ENCODE measurements at regions not wholly inside any gene's neighbourhood (a gene's known extent, or its start where the extent isn't known, plus 50 kb on each side); places are given as distances from the start of the nearest gene placed in this dataset.

GRCh38 chr6:85062884-85063283 is 298.5 kb upstream of the TBX18 start:
- no peak overlapping the region for H2BK5ac ChIP-seq (ENCODE audit: low read depth, low read length, poor library complexity, severe bottlenecking)
- H3K79me1 ChIP-seq (ENCODE audit: low read depth in 1 of 2, low read length in 2 of 2): no peaks in the 10 kb centered on the region
- no peak overlapping the region for H3K18ac ChIP-seq (ENCODE audit: low read depth, low read length)
- DNase-seq (no peak), ATAC-seq (ENCODE audit: low read depth) (no peak)
- H4K20me1 ChIP-seq (ENCODE audit: insufficient read depth, low read length): no peaks in the 10 kb centered on the region
- H3K27me3 ChIP-seq (ENCODE audit: control insufficient read depth, insufficient read depth, low read length): no peaks in the 10 kb centered on the region
- H3K4ac ChIP-seq (ENCODE audit: low read depth, low read length): no peak overlapping the region
- no peak overlapping the region for H3K23ac ChIP-seq (ENCODE audit: low read depth, low read length)
- no peak overlapping the region for H4K91ac ChIP-seq (ENCODE audit: insufficient read depth, low read depth, low read length)
- H3K56ac ChIP-seq (ENCODE audit: extremely low read depth, insufficient read depth, low read length): no peak overlapping the region
- no peak overlapping the region for H3K14ac ChIP-seq (replicated peaks; ENCODE audit: low read depth, low read length)
- intact Hi-C loops (cut with micrococcal nuclease) (loop anchor here (10.0 kb wide), 1 partner anchor 218 kb away; no protein-coding TSS in a partner anchor), in situ Hi-C loops (cut with MboI; ENCODE audit: low sequenced_read_pairs) (no loop called here), dilution Hi-C loops (cut with HindIII; ENCODE audit: low sequenced_read_pairs, unreplicated experiment) (no loop called here)
- H3K4me2 ChIP-seq (ENCODE audit: low read depth, low read length): no peak overlapping the region
- no peaks in the 10 kb centered on the region for H3K9me1 ChIP-seq (ENCODE audit: insufficient read depth, low read length)
- no peaks in the 10 kb centered on the region for H3K4me1 ChIP-seq (ENCODE audit: control insufficient read depth, insufficient read depth, low read length)
- CTCF ChIA-PET: interaction anchor here (0.9 kb wide), 1 partner anchor 15 kb away, joined by 3 read pairs; no protein-coding TSS in a partner anchor
- H2BK15ac ChIP-seq (ENCODE audit: low read depth, low read length): no peak overlapping the region
- no peak overlapping the region for H3K4me3 ChIP-seq (ENCODE audit: insufficient read depth, low read depth, low read length)
- BruUV-seq (replicated peaks): no TSS peak
- H2BK120ac ChIP-seq (ENCODE audit: low read depth, low read length): no peak overlapping the region
- TF ChIP-seq RFX5 (IDR thresholded peaks at IDR 0.05; ENCODE audit: low read depth, low read length) (no peak), CEBPB (IDR thresholded peaks at IDR 0.05; ENCODE audit: low read depth, low read length) (no peak), SMC3 (IDR thresholded peaks at IDR 0.05; ENCODE audit: low read depth, low read length) (no peak), MAFK (IDR thresholded peaks at IDR 0.05; ENCODE audit: low read depth, low read length) (no peak), MXI1 (IDR thresholded peaks at IDR 0.05; ENCODE audit: borderline replicate concordance, low read depth, low read length) (no peak), BHLHE40 (IDR thresholded peaks at IDR 0.05; ENCODE audit: low read depth, low read length) (no peak), CHD1 (IDR thresholded peaks at IDR 0.05; ENCODE audit: low read depth, low read length) (no peak), MAZ (IDR thresholded peaks at IDR 0.05; ENCODE audit: borderline replicate concordance, low read depth, low read length) (no peak), POLR2A (IDR thresholded peaks at IDR 0.05; ENCODE audit: low read depth, low read length) (no peak), NFE2L2 (IDR thresholded peaks at IDR 0.05; ENCODE audit: low read depth, low read length) (no peak), RCOR1 (IDR thresholded peaks at IDR 0.05; ENCODE audit: insufficient replicate concordance, low read length) (no peak), USF2 (IDR thresholded peaks at IDR 0.05; ENCODE audit: low read depth, low read length) (no peak), RAD21 (IDR thresholded peaks at IDR 0.05; ENCODE audit: low read length) (no peak), FOS (IDR thresholded peaks at IDR 0.05; ENCODE audit: low read depth, low read length) (no peak)
- TF ChIP-seq, protein P1, sequence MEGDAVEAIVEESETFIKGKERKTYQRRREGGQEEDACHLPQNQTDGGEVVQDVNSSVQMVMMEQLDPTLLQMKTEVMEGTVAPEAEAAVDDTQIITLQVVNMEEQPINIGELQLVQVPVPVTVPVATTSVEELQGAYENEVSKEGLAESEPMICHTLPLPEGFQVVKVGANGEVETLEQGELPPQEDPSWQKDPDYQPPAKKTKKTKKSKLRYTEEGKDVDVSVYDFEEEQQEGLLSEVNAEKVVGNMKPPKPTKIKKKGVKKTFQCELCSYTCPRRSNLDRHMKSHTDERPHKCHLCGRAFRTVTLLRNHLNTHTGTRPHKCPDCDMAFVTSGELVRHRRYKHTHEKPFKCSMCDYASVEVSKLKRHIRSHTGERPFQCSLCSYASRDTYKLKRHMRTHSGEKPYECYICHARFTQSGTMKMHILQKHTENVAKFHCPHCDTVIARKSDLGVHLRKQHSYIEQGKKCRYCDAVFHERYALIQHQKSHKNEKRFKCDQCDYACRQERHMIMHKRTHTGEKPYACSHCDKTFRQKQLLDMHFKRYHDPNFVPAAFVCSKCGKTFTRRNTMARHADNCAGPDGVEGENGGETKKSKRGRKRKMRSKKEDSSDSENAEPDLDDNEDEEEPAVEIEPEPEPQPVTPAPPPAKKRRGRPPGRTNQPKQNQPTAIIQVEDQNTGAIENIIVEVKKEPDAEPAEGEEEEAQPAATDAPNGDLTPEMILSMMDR (conservative IDR thresholded peaks at IDR 0.05; ENCODE audit: low read depth, low read length): no peak
- TF ChIP-seq, protein P2, sequence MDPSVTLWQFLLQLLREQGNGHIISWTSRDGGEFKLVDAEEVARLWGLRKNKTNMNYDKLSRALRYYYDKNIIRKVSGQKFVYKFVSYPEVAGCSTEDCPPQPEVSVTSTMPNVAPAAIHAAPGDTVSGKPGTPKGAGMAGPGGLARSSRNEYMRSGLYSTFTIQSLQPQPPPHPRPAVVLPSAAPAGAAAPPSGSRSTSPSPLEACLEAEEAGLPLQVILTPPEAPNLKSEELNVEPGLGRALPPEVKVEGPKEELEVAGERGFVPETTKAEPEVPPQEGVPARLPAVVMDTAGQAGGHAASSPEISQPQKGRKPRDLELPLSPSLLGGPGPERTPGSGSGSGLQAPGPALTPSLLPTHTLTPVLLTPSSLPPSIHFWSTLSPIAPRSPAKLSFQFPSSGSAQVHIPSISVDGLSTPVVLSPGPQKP (IDR thresholded peaks at IDR 0.05; ENCODE audit: borderline replicate concordance, low read depth, low read length): no peak
- no CpG with 5 or more reads among the region's 2 CpGs for WGBS, 2 experiments (ENCODE audit: extremely low coverage in 2 of 2, insufficient read length in 1 of 2)
- H2AFZ ChIP-seq (replicated peaks; ENCODE audit: low read length, poor library complexity): no peak overlapping the region
- POLR2A ChIA-PET (ENCODE audit: unreplicated experiment): no interaction called here
- no peak overlapping the region for H2AK5ac ChIP-seq (ENCODE audit: low read depth, low read length)
- H4K8ac ChIP-seq (ENCODE audit: low read depth in 2 of 2, low read length in 2 of 2): no peak overlapping the region
- H3K9ac ChIP-seq (ENCODE audit: low read depth, low read length): no peak overlapping the region
- H2BK20ac ChIP-seq (ENCODE audit: low read depth, low read length): no peak overlapping the region
- no peak overlapping the region for H3K27ac ChIP-seq (ENCODE audit: insufficient read depth, low read length)
- H4K5ac ChIP-seq (ENCODE audit: low read depth, low read length): no peak overlapping the region
- no peaks in the 10 kb centered on the region for H3K36me3 ChIP-seq (ENCODE audit: control insufficient read depth, insufficient read depth, low read length)
- H2AK9ac ChIP-seq (replicated peaks; ENCODE audit: low read depth, low read length, poor library complexity): no peak overlapping the region
- no peaks in the 10 kb centered on the region for H3K9me3 ChIP-seq (ENCODE audit: control insufficient read depth, insufficient read depth, low read length)

Measured in IMR-90 (cell line).